ENCODE measurements at regions not wholly inside any gene's neighbourhood (a gene's known extent, or its start where the extent isn't known, plus 50 kb on each side); places are given as distances from the start of the nearest gene placed in this dataset.
"Not testable (repeated sequence)": the region's sequence is repeated elsewhere in the genome, so short reads cannot be mapped to it uniquely, and the experiment has no call there.

GRCh38 chr18:30160124-30160523 is 882.4 kb downstream of the DSC3 start:
- Histone ChIP-seq H3K4me1 (ENCODE audit: control insufficient read depth, insufficient read depth, low read length) (no peaks in the 10 kb centered on the region), H3K4me3 (ENCODE audit: insufficient read depth, low read depth, low read length) (no peak overlapping the region), H3K27ac (ENCODE audit: insufficient read depth, low read depth, low read length, poor library complexity, severe bottlenecking) (no peak overlapping the region), H3K36me3 (ENCODE audit: control insufficient read depth, insufficient read depth, low read length) (no peaks in the 10 kb centered on the region), H3K9me3 (ENCODE audit: control insufficient read depth, low read length) (no peaks in the 10 kb centered on the region), H3K27me3 (ENCODE audit: control insufficient read depth, insufficient read depth, low read length, poor library complexity, severe bottlenecking) (no peaks in the 10 kb centered on the region)

GRCh38 chr18:30150586-30151250 is 891.8 kb downstream of the DSC3 start:
- Histone ChIP-seq H3K9me3 (ENCODE audit: control insufficient read depth, low read length) (no peaks in the 10 kb centered on the region), H3K27me3 (ENCODE audit: control insufficient read depth, insufficient read depth, low read length, poor library complexity, severe bottlenecking) (no peaks in the 10 kb centered on the region), H3K27ac (ENCODE audit: insufficient read depth, low read depth, low read length, poor library complexity, severe bottlenecking) (no peak overlapping the region), H3K4me3 (ENCODE audit: insufficient read depth, low read depth, low read length) (no peak overlapping the region), H3K4me1 (ENCODE audit: control insufficient read depth, insufficient read depth, low read length) (no peaks in the 10 kb centered on the region), H3K36me3 (ENCODE audit: control insufficient read depth, insufficient read depth, low read length) (no peaks in the 10 kb centered on the region)
- 85 to 100% methylated on average over 2 of the region's 2 CpGs for WGBS, 2 experiments

- Histone ChIP-seq H3K4me3 (ENCODE audit: insufficient read depth, low read depth, low read length) (no peak overlapping the region), H3K27ac (ENCODE audit: insufficient read depth, low read depth, low read length, poor library complexity, severe bottlenecking) (no peak overlapping the region), H3K4me1 (ENCODE audit: control insufficient read depth, insufficient read depth, low read length) (no peaks in the 10 kb centered on the region), H3K36me3 (ENCODE audit: control insufficient read depth, insufficient read depth, low read length) (no peaks in the 10 kb centered on the region), H3K27me3 (ENCODE audit: control insufficient read depth, insufficient read depth, low read length, poor library complexity, severe bottlenecking) (no peaks in the 10 kb centered on the region), H3K9me3 (ENCODE audit: control insufficient read depth, low read length) (no peaks in the 10 kb centered on the region)
Measured at GRCh38 chr18:30149585-30149984, 893.0 kb downstream of the DSC3 start.

- no peaks in the 10 kb centered on the region for H3K36me3 ChIP-seq (ENCODE audit: control insufficient read depth, insufficient read depth, low read length)
- H3K9me3 ChIP-seq (ENCODE audit: control insufficient read depth, low read length), result no peaks in the 10 kb centered on the region
- H3K4me3 ChIP-seq (ENCODE audit: insufficient read depth, low read depth, low read length), result no peak overlapping the region
- H3K4me1 ChIP-seq (ENCODE audit: control insufficient read depth, insufficient read depth, low read length), result no peaks in the 10 kb centered on the region
- 90 to 95% methylated on average over 4 to 5 of the region's 5 CpGs for WGBS, 2 experiments
- no peak overlapping the region for H3K27ac ChIP-seq (ENCODE audit: insufficient read depth, low read depth, low read length, poor library complexity, severe bottlenecking)
- no peaks in the 10 kb centered on the region for H3K27me3 ChIP-seq (ENCODE audit: control insufficient read depth, insufficient read depth, low read length, poor library complexity, severe bottlenecking)
Measured at GRCh38 chr18:30142870-30143269, 899.7 kb downstream of the DSC3 start.

- Histone ChIP-seq H3K4me1 (ENCODE audit: control insufficient read depth, insufficient read depth, low read length) (no peaks in the 10 kb centered on the region), H3K27ac (ENCODE audit: insufficient read depth, low read depth, low read length, poor library complexity, severe bottlenecking) (no peak overlapping the region), H3K4me3 (ENCODE audit: insufficient read depth, low read depth, low read length) (no peak overlapping the region), H3K36me3 (ENCODE audit: control insufficient read depth, insufficient read depth, low read length) (no peaks in the 10 kb centered on the region), H3K27me3 (ENCODE audit: control insufficient read depth, insufficient read depth, low read length, poor library complexity, severe bottlenecking) (no peaks in the 10 kb centered on the region), H3K9me3 (ENCODE audit: control insufficient read depth, low read length) (no peaks in the 10 kb centered on the region)
- WGBS, 2 experiments, result 38 to 39% methylated on average over 4 of the region's 4 CpGs
Measured at GRCh38 chr18:30142248-30142647, 900.3 kb downstream of the DSC3 start.

GRCh38 chr18:30141506-30141905 is 901.0 kb downstream of the DSC3 start:
- H3K27me3 ChIP-seq (ENCODE audit: control insufficient read depth, insufficient read depth, low read length, poor library complexity, severe bottlenecking); H3K4me1 ChIP-seq (ENCODE audit: control insufficient read depth, insufficient read depth, low read length); H3K36me3 ChIP-seq (ENCODE audit: control insufficient read depth, insufficient read depth, low read length); H3K27ac ChIP-seq (ENCODE audit: insufficient read depth, low read depth, low read length, poor library complexity, severe bottlenecking); H3K9me3 ChIP-seq (ENCODE audit: control insufficient read depth, low read length); H3K4me3 ChIP-seq (ENCODE audit: insufficient read depth, low read depth, low read length): not testable (repeated sequence)
- 85 to 86% methylated on average over 5 of the region's 5 CpGs for WGBS, 2 experiments

GRCh38 chr18:30139631-30140287 is 902.8 kb downstream of the DSC3 start:
- H3K27me3 ChIP-seq (ENCODE audit: control insufficient read depth, insufficient read depth, low read length, poor library complexity, severe bottlenecking), result no peaks in the 10 kb centered on the region
- WGBS, 2 experiments, result 75% methylated on average over 4 of the region's 5 CpGs
- no peaks in the 10 kb centered on the region for H3K36me3 ChIP-seq (ENCODE audit: control insufficient read depth, insufficient read depth, low read length)
- no peaks in the 10 kb centered on the region for H3K9me3 ChIP-seq (ENCODE audit: control insufficient read depth, low read length)
- H3K27ac ChIP-seq (ENCODE audit: insufficient read depth, low read depth, low read length, poor library complexity, severe bottlenecking), result no peak overlapping the region
- no peaks in the 10 kb centered on the region for H3K4me1 ChIP-seq (ENCODE audit: control insufficient read depth, insufficient read depth, low read length)
- no peak overlapping the region for H3K4me3 ChIP-seq (ENCODE audit: insufficient read depth, low read depth, low read length)

- Histone ChIP-seq H3K9me3 (ENCODE audit: control insufficient read depth, low read length) (no peaks in the 10 kb centered on the region), H3K36me3 (ENCODE audit: control insufficient read depth, insufficient read depth, low read length) (no peaks in the 10 kb centered on the region), H3K27ac (ENCODE audit: insufficient read depth, low read depth, low read length, poor library complexity, severe bottlenecking) (no peak overlapping the region), H3K4me3 (ENCODE audit: insufficient read depth, low read depth, low read length) (no peak overlapping the region), H3K27me3 (ENCODE audit: control insufficient read depth, insufficient read depth, low read length, poor library complexity, severe bottlenecking) (no peaks in the 10 kb centered on the region), H3K4me1 (ENCODE audit: control insufficient read depth, insufficient read depth, low read length) (no peaks in the 10 kb centered on the region)
- 93 to 97% methylated on average over 4 of the region's 4 CpGs for WGBS, 2 experiments
Measured at GRCh38 chr18:30135938-30136337, 906.6 kb downstream of the DSC3 start.

- H3K4me1 ChIP-seq (ENCODE audit: control insufficient read depth, insufficient read depth, low read length), result no peaks in the 10 kb centered on the region
- H3K9me3 ChIP-seq (ENCODE audit: control insufficient read depth, low read length), result no peaks in the 10 kb centered on the region
- H3K27me3 ChIP-seq (ENCODE audit: control insufficient read depth, insufficient read depth, low read length, poor library complexity, severe bottlenecking), result no peaks in the 10 kb centered on the region
- no peak overlapping the region for H3K4me3 ChIP-seq (ENCODE audit: insufficient read depth, low read depth, low read length)
- H3K27ac ChIP-seq (ENCODE audit: insufficient read depth, low read depth, low read length, poor library complexity, severe bottlenecking), result no peak overlapping the region
- no peaks in the 10 kb centered on the region for H3K36me3 ChIP-seq (ENCODE audit: control insufficient read depth, insufficient read depth, low read length)
- 83 to 89% methylated on average over 1 of the region's 2 CpGs for WGBS, 2 experiments
Measured at GRCh38 chr18:30134020-30134419, 908.5 kb downstream of the DSC3 start.

GRCh38 chr18:30132959-30133358 is 909.6 kb downstream of the DSC3 start:
- Histone ChIP-seq H3K4me1 (ENCODE audit: control insufficient read depth, insufficient read depth, low read length) (no peaks in the 10 kb centered on the region), H3K9me3 (ENCODE audit: control insufficient read depth, low read length) (no peaks in the 10 kb centered on the region), H3K4me3 (ENCODE audit: insufficient read depth, low read depth, low read length) (no peak overlapping the region), H3K27ac (ENCODE audit: insufficient read depth, low read depth, low read length, poor library complexity, severe bottlenecking) (no peak overlapping the region), H3K36me3 (ENCODE audit: control insufficient read depth, insufficient read depth, low read length) (no peaks in the 10 kb centered on the region), H3K27me3 (ENCODE audit: control insufficient read depth, insufficient read depth, low read length, poor library complexity, severe bottlenecking) (no peaks in the 10 kb centered on the region)
- no CpG with 5 or more reads among the region's 1 CpG for WGBS, 2 experiments
